ENCODE measurements at regions not wholly inside any gene's neighbourhood (a gene's known extent, or its start where the extent isn't known, plus 50 kb on each side); places are given as distances from the start of the nearest gene placed in this dataset.
"Not testable (repeated sequence)": the region's sequence is repeated elsewhere in the genome, so short reads cannot be mapped to it uniquely, and the experiment has no call there.

DNA sequence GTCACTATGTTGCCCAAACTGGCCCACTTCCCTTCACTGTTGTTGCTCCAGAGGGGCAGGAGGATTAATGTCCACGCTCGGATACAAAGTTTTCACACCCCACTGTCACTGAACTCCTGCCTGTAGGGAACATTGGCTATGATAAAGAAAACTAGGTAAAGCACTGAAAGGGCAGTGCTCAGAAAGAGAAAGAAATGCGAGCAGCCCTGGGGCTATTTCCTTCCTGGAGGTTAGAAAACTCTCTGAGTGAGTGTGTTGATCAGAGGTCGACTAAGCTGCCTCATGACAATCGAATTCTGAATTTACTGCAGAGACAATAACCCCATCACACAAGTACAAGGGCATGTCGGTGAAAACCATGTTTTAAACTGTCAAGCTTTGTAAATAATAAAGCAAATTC, 227.2 kb upstream of the PITRM1 start:
- no peak for DNase-seq

DNA sequence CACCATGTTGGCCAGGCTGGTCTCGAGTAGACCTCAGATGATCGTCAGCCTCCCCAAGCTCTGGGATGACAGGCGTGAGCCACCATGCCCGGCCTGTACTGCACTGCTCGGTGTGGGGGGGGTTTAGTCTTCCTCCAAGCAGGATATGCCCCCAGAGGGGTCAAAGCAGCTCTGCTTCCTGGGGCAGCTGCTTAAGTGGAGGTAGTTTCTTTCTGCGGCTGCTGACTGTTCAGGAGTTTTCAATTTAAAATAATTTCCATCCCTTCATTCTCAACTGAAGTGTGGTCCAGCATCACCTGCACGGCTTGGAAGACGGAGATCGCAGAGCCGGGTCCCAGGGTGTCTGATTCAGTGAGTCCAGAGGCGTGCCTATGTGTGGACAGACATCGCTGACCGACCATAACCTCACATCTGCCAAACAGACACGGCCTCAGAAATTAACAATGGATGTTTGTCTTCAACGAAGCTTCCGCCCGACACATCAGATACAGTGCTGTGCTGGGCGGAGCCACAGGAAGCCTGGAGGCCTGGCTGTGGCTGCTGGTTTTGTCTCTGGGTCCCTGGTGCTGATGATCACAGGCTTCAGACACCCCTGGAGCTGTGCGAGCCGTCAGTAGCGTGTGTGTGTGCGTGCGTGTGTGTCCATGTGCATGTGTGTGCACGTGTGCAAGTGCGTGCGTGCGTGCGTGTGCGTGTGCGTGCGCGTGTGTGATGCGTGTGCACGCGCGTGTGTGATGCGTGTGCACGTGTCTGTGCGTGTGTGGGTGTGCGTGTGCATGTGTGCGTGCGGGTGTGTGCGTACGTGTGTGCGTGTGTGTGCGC, 226.5 kb upstream of the PITRM1 start:
- no peak for DNase-seq

DNA sequence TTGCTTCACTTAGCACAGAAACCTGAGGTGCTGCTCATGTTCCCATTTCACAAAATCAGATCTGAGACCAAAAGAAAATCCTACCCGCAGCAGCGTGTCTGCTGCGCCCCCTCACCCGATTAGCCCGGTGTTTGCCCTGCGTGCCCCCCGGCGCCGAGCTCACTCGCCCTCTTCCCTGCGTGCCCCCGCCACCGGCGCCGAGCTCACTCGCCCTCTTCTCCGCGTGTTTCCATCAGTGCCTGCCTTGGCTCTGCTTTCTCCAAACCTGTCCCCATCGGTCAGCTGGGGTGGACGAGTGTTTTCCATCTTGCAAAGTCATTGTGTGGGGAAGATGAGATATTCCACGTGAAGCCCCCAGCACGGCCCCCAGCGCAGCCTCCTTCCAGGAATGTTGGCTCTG, 225.3 kb upstream of the PITRM1 start:
- DNase-seq: no peak

DNA sequence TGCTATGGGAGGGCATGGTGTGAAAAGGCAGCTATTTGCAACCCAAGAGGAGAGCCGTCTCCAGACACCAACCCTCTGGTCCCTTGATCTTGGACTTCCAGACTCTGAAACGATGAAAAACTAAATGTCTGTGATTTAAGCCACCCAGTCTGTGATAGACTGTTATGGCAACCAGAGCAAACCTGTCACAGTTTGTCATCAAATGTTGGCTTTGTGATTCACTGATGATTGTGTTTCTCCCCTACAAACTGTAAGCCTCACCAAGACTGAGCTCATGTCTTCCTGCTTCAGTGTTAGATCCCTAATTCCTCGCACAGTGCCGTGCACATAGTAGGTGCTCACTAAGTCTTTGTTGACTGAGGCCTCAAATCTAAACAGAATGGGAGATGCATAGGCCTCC, 224.6 kb upstream of the PITRM1 start:
- DNase-seq: no peak

DNA sequence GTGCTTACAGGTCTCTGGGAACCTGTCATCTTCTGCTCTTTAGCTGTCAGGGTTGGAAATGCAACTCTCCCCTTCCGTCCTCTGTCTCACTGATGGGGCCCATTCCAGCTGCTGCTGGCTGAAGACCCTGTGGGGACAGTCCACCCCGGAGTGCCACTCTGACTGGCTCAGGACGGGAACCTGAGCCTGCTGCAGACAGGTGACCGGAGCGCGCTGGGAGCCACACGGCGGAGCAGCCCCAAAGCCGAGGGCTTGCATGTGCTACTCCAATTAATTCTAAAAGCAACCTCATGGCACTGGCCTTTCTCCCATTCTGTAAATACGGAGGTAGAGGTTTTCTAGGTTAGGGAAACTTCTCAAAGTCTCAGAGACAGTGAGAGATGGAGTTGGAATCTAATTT, 223.5 kb upstream of the PITRM1 start:
- DNase-seq: no peak

DNA sequence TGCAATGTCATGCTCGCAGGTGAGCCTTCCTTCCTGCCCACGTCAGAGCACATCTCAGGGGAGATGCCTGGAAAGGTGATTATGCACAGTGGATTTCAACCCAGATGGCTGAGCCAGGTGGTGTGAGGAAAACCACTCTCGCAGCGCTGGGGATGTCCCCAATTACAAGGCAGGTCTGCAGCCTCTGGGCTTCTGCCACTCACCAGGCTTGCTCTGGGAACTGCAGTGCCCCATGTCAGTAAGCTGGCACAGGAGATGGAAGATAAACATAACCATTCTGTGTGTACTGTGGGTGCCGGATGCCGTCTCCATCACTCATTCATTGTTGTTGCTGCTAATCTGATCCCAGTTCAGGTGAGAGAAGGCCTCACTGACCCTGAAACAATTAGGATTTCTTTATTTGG, 222.9 kb upstream of the PITRM1 start:
- no peak for DNase-seq

DNA sequence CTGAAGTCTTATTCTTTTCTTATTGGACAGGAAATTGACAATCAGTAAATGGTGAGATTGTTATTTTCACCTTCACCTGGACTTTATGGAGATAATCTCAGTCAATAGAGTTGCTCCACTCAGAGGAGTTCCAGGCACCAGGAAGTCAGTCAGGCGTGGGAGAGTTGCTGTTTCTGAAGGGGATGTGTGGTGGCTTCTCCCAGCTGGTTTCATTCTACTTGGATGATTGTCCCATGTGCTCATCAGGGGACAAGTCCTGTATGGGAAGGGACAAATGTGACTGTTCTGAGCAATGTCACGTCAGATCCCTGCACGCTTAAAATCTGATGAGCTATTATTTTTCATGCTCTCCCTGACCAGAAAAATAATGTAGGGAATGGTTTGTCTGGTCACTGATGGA, 222.5 kb upstream of the PITRM1 start:
- DNase-seq: no peak

DNA sequence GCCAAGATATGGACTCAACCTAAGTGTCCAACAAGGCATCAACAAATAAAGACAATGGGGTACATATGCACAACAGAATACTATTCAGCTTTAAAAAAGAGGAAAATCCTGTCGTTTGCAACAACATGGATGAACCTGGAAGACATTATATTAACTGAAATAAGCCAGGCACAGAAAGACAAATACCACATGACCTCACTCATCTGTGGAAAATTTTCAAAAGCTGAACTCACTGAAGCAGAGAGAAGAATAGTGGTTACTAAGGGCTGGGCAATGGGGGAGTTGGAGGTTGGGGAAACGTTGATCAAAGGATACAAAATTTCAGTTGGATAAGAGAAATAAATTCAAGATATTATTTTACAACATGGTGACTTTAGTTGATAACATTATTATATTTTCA, 221.4 kb upstream of the PITRM1 start:
- no peak for DNase-seq

DNA sequence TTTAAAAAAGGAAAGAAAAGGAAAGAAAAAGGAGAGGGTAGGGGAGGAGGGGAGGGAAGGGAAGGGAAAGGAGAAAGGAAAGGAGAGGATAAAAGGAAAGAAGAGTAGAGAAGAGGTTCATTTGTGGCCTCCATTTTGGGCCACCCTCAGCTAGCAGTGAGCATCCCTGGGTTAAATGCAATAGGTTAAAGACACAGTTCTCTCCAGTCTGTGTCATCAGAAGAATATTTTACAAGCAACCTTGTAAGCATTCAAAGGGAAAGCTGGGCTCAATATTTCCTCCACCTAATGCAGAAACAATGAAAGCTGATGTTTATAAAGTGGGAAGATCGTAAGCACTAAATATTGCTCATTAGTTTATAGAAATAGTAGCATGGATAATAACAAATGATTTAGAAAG, 219.1 kb upstream of the PITRM1 start:
- DNase-seq: no peak

DNA sequence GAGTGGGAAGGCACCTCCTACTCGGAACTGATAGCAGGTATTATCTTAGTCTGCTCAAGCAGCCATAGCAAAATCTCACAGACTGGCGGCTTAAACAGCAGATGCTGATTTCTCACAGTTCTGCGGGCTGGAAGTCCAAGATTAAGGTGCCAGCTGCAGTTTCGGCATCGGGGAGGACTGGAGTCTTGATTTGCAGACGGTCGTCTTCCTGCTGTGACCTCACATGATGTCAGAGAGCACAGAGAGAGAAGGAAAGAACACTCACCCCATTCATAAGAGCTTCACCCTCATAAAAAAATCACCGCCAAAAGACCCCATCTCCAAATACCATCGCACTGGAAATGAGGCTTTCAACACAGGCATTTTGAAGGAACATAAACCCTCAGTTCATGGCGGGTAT, 216.5 kb upstream of the PITRM1 start:
- DNase-seq: no peak

DNA sequence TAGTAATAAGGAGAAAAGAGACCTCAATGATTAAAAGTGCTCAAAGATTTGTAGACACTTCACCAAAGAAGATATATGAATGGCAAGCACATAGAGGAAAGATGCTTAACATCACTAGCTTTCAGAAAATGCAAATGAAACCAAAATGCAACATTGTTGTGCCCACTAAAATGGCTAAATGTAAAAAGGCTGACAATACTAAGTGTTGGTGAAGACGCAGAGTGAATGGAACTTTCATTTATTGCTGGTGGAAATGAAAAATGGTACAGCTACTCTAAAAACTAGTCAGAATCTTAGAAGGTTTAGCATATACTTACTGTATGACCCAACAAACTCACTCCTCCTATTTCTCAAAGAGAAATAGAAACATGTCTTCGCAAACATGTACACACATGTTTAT, 212.9 kb upstream of the PITRM1 start:
- no peak for DNase-seq

DNA sequence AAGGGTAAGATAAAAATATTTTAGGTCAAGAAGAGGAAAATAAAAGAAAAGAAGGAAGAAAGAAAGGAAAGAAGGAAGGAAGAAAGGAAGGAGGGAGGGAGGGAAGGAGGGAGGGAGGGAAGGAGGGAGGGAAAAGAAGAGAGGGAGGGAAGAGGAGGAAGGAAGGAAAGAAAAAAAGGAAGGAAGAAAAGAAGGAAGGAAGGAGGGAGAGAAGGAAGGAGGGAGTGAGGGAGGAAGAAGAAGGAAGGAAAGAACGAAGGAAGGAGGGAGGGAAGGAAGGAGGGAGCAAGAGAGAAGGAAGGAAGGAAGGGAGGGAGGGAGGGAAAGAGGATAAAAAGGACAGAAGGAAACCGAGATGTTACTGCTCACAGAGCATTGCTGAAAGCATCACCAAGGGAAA, 209.5 kb upstream of the PITRM1 start:
- DNase-seq: no peak

DNA sequence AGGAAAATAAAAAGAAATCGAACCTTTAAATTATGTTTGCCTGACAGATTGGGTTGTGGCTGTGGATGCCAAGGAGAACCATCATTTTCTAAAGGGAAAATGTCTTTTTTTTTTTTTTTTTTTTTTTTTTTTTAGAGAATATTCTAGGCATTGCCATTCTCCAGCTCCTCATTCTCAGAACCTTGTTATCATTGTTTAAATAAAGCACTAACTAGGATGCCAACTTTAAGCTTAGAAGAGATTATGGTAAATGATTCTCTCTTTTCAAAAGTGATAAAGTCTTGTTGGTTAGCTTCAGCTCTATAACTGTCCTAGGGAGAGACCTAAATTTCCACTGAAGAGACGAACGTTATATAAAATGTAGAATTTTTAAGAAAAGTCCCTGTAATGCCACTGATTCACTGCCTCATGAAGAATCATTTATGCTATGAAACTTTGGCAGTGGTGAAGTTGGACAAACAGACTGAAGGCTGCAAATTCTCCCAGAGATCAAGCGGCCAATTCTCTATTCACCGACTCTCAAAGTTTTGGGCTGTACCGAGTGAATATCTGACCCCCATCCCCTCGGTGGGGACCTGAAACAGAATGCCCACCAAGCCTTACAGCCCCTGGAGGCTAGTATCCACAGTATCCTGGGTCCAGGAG, 207.9 kb upstream of the PITRM1 start:
- no peak for DNase-seq

DNA sequence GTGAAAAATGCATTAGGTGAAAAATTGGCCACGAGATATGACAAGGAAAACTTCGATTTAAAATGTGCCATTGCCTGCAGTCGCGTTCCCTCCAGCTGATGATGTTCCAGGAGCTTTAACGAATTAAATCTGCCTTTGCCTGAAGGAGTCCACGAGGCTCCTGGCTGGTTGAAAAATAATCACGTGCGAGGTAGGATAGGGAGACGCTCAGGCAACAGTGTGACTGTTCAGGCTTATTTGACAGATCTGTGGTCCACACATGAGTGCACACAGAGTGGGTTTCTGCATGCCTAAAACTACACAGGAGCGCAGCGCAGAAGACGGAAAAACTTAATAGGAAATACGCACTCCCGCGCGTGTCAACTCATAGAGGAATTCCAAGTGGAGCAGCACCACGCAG, 204.0 kb upstream of the PITRM1 start:
- DNase-seq: no peak

DNA sequence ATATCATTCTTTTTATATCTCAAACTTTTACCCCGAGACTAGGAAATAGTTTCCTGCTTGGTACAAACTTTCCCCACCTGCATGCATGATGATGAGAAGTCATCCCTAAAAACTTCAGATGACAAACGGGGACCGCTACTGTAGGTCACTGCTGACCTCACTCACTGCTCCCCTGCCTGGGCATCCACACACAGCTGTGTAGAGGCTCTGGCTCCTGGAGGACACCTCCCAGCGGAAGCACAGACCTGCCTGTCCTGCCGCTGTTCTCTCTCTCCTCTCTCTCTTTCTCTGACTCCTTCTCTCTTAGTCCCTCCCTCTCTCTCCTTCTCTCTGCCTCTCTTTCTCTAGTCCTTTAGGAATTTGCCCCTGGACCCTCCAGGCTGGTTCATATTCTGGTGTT, 202.9 kb upstream of the PITRM1 start:
- DNase-seq: no peak

DNA sequence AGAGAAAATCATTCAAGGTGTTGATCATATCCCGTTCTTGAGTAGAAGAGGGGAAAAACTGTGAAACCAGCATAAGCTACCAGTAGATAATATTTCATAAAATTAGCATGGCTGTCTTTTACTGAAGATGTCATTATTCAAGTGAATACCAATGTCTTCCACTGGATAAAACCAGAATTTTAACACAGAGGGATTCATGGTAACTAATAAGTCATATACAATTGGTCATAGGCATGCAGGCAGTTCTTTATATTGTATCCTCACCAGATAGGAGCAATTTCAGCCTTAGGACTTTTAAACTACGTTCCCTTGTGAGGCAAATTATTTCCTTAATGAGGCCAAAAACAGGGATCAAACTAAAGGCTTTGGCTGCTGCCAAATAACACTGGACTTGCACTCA, 202.3 kb upstream of the PITRM1 start:
- no peak for DNase-seq

DNA sequence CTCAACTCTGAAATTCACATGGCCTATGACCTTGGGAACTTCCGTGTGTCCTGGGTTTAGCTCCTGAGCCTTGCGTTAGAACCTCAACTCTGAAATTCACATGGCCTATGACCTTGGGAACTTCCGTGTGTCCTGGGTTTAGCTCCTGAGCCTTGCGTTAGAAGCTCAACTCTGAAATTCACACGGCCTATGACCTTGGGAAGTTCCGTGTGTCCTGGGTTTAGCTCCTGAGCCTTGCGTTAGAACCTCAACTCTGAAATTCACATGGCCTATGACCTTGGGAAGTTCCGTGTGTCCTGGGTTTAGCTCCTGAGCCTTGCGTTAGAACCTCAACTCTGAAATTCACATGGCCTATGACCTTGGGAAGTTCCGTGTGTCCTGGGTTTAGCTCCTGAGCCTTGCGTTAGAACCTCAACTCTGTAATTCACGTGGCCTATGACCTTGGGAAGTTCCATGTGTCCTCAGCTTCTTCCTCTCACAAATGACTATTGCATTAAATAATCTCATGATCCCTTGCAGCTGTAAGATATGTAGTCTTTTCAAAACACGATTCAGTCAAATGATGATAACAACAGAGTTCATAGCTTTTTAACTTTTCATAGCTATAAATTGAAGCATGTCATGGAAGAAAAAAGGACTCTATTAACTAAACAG, 200.9 kb upstream of the PITRM1 start:
- DNase-seq: not testable (repeated sequence)

DNA sequence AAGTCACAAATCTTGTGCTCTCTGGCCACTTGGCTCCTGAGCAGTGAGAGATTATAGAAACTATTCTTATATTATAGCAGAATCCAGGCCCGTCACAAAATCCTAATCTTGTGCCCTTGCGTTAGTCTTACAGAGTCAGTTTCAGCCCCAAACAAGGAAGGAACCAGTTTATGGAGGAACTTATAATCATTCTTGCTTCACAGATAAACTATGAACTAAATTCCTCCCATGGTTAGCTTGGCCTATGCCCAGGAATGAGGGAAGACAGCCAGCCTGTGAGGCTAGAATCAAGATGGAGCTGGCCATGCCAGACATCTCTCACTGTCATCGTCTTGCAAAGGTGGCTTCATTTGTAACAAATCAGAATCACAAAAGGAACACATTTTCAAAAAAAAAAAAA, 199.7 kb upstream of the PITRM1 start:
- DNase-seq: no peak

DNA sequence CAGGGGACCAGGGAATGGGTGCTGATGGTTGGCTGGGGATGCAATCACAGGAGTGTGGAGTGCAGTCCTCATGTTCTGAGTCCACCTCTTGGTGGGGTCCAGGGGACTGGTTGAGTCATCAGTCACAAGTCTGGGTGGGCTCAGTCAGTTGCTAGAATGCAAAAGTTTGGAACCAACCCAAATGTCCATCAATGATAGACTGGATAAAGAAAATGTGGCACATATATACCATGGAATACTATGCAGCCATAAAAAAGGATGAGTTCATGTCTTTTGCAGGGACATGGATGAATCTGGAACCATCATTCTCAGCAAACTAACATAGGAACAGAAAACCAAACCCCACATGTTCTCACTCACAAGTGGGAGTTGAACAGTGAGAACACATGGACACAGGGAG, 199.0 kb upstream of the PITRM1 start:
- DNase-seq: not testable (repeated sequence)

DNA sequence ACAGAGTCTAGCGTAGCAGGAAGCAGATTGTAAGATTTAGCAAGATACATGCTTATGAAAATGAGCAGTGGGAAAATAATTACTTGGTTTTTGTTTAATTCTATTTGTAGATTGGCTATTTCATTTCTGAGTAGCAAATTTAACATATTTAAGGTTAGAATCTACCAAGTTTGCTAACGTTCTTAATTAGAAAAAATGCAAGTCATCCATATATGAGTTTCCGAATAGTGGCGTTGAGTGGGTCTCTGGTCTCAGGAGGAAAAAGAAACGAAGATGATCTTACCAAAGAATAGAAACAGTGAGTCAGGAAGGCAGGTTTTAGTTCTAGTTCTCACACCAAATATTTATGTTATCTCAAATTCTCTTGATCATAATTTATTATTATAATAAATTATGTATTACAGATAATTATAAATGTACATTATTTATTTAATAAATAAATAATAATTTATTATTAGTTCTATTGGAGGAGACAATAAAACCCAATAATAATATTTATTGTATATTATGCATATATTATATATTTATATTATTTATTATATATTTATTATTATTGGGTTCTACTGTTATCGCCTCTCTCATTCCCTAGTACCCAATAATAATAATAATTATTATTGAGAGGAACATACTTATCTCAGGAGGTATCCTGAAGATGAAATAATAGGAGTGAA, 194.3 kb upstream of the PITRM1 start:
- DNase-seq: no peak

DNA sequence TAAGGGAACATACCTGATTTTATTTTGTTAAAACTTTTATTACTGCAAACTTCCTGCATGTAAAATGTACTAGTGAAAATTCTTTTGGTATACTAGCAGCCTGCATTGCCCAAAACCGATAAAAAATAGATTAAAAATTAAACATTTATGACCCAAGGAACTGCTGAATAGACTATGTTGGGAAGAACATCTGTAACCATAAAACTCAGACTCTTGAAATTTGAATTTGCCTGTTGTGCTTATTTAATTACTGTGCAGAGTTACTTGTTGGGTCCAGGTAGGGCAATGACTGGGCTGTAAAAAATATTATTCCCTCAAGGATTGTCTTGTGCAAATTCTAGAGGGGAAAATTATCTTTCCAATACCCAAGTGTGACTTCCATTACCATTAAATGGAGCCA, 193.5 kb upstream of the PITRM1 start:
- no peak for DNase-seq

DNA sequence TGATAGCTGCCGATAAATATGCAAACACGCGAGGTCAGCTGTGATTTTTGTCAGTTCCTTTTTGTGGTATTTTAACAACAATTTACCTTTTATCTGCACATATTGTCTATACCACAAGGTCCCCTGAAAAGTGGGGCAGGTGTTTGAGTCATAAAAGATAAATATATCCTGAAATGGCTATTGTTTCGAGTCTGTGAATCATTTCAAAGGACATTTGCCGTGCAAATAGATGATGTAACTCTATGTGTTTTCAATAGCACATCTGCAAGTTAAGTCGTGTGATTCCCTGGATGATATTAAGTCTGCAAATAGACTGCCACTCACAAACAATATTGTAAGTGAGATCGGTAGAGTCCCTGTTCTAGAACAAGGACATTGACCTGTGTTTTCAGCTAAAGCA, 193.0 kb upstream of the PITRM1 start:
- no peak for DNase-seq

DNA sequence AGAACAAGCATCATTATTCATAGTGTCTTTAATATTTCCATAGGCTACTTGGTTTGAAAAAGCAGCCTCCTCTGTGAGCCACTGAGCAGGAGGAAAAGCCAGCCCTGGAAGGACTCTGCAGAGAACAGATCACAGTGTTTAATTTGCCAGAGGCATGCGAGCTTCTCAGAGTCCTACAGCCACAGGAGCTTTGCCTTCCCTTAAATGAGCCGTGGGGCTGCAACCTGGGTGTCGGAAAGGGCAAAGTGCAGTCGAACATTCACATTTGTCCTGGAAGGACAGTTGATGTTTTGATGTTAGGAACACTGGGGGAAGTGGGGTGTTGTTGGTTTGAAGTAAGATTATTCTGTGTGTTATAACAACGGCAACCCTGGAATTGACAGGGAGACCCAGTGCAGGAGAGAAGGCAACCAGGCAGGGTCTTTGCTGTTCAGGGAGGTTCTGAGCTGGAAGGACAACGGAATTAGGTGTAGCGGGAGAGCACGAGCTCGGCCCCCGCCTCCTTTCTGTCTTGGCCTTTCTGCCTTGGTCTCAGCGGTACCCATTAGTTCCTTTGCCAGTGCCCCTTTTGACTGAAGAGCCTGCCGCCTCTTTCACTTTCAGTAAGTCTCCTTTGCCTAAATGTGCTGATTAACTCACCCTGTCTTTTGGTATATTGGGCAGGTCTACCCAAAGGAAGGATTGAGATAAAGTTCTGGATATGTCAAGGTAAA, 192.3 kb upstream of the PITRM1 start:
- no peak for DNase-seq

All from activated CD4-positive, CD25-positive, alpha-beta regulatory T cell (primary cell).